NCI-H526 treated with DMSO at 0.1 percent for 48 hours (cell line): ENCODE measurements at regions not wholly inside any gene's neighbourhood (a gene's known extent, or its start where the extent isn't known, plus 50 kb on each side); places are given as distances from the start of the nearest gene placed in this dataset.

ENCODE experiments used
- DNase-seq: peaks from one replicate; lab custom pipeline; 2025; lab: John Stamatoyannopoulos, UW

DNA sequence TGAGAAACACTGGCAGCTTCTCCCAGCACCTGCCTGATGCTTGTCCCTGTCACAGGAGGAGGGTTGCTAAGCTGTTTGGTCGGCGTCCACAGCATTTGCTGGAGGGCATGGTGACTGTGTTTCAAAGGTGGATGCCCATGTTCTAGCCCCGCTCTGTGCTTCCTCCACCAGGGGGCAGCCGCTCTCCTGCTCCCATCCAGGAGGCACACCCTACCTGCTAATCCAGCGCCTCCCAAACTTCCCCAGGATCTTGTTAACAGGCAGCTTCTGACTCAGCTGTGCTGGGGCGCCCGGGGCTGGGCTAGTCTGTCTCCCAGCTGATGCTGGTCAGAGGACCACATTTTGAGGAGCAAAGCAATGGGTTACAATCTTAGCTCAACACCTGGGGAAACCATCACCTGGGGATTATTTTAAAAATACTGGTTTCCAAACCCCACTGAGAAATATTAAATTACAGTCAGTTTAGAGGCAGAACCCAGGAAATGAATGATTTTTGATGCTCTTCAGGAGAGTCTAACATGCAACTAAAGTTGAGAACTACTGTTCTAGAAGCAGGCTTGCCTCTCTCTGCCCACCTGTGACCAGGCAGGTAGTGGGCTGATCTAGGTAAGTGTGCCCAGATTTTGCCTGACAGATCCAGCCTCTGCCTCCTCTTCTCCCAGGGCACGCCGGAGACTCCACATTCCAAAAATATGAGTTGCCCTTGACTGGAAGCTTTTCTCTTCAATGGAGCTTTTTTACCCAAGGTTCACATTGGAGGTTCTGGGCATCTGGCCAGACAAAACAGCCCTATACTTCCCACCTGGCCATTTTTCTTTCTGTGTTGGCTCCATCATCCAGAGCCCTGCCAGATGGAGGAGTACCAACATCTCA is 92.7 kb upstream of the GPR26 start:
- DNase-seq = peak; percentile 65

DNA sequence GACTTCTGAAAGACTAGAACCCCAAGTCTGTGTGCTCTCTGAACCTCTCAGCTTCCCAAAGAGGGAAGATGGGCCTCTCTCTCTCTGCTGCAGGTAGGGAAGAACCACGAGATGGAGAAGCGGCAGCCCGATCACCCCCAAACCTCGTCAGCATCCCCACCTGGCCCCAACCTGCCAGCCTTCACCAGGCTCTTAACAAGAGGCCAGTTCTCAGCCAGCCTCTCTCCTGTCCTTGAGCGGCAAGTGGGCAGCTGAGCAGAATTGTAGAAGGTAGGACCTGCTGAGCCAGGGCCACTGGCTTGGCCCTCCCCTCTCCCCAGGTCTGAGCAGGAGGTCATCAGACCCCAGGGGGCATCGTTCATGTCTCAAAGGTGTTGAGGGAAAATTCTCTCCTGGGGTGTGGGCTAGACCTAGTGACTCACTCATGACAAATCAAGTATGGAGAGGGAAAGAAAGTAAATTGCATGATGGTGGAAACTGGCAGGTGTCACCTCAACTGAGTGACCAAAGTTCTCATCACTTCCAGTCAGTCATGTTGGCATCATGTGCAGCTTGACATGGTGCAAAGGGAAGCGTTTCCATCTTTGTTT is 92.0 kb upstream of the GPR26 start:
- no peak for DNase-seq

DNA sequence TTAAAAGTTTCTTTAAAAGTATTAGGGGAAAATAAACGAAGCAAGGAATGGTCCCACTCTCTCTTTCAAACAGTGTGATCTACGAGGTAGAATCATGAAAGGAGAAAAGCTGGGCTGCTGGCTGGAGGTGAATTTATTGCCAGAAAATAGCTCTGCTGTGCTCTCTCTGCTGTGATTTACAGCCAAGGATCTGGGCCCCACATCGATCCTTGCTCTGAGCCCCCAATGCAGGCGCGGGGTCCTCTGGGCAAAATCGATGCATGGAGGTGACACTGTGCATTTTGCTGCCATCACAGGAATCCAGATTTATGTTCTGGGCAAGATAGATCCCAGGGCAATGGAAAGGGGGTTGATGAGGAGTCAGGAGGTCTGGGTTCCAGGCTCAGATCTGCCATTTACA is 91.0 kb upstream of the GPR26 start:
- no peak for DNase-seq

DNA sequence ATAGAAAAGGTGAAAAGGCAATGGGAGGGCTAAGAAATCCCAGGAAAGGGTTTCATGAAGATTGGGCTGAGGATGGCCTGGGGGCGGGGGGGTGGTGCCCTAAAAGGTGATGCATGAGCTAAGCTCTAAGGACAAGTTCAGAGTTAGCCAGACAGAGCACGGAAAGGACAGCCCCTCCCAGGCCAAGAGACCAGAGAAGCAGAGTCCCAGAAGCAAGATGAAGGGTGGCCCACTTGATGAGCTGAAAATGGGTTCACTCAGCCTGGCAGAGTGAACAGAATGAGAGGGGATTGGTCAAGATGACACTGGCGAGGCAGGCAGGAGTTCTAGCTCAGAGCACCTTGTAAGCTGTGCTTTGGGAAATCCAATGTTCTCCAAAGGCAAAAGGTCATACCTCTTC is 89.4 kb upstream of the GPR26 start:
- no peak for DNase-seq

DNA sequence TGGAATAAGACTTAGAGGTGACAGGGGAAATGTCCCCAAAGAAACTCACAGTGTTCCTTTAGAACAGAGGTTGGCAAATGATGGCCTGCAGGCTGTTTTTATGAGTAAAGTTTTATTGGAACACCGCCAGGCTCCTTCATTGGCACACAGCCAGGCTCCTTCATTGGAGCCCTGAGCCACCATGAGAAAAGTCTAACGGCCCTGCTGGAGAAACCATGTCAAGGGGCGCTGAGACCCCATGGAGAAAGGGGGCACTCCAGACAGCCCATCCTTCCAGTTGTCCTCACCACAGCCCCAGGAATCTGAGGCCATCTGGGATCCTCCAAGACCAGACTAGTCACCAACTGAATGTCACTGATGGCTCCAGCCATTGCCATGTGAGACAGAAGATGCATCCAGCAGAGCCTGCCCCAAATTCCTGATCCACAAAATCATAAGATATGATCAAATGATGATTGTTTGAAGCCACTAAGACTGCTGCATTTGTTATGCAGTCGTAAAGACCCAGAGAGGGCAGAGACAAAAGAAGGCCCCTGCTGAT is 88.2 kb upstream of the GPR26 start:
- DNase-seq = no peak

DNA sequence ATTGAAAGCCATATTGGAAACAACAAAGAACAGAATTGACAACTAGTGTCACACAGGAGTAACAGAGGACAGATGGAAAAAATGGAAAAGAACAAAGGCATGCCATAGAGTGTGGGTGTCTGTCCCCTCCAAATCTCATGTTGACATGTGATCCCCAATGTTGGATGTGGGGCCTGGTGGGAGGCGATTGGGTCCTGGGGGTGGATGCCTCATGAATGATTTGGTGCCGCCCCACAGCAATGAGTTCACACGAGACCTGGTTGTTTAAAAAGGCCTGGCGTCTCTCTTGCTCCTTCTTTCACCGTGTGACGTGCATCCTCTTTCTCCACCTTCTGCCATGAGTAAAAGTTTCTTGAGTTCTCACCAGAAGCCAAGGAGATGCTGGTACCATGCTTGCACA is 87.4 kb upstream of the GPR26 start:
- no peak for DNase-seq

DNA sequence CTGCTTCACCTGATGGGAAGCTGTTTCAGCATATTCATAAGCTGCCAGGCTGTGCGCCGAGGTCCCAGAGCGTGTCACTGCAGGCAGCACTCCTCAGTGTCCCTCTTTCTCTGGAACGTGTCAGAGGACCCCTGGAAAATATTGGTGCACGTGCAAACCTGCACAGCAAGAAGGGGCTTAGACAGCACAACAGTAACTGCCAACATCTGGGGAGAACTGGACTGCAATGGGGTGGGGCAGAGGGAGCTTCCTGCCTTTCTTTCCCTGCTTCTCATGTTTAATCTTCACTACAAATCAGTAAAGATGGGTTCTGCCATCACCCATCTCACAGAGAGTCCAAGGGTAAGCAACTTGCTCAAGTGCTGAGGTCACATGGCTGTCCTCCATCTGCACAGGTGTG is 86.5 kb upstream of the GPR26 start:
- DNase-seq = no peak

DNA sequence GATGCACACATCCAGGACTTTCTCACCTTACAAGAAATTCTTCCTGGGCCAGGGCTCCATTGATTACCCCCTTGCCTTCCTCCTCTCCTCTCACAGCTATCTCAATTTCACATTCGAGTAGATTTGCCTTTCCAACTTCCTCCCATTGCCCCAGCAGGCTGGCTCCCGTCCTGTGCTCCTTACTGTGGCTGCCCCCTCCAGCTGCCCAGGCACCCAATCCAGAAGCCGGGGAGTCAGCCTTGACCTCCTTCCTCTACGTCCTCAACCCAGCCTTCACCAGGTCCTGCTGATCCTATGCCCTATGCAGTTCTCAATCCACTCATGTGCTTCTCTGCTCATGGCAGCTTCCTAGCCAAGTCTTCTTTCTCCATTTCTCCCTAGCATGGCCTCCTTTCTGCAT is 85.7 kb upstream of the GPR26 start:
- no peak for DNase-seq

DNA sequence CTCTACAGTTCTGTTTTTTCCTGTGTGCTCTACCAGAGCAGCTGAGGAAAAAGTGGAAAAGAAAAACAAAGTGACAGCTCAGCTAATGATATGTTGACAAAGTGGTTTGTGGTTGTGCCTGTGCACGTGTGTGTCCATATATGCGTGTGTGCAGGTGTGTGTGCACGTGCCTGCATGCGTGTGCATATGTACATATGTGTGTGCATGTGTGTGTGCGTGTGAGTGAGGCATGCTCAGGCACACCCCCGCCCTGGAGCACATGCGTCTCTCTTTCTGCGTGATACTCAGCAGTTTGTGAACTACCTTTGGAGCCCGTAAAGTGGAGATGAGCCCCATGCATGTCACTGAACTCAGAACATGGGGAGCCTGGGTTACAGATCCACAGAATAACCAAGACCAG is 84.5 kb upstream of the GPR26 start:
- DNase-seq = no peak

DNA sequence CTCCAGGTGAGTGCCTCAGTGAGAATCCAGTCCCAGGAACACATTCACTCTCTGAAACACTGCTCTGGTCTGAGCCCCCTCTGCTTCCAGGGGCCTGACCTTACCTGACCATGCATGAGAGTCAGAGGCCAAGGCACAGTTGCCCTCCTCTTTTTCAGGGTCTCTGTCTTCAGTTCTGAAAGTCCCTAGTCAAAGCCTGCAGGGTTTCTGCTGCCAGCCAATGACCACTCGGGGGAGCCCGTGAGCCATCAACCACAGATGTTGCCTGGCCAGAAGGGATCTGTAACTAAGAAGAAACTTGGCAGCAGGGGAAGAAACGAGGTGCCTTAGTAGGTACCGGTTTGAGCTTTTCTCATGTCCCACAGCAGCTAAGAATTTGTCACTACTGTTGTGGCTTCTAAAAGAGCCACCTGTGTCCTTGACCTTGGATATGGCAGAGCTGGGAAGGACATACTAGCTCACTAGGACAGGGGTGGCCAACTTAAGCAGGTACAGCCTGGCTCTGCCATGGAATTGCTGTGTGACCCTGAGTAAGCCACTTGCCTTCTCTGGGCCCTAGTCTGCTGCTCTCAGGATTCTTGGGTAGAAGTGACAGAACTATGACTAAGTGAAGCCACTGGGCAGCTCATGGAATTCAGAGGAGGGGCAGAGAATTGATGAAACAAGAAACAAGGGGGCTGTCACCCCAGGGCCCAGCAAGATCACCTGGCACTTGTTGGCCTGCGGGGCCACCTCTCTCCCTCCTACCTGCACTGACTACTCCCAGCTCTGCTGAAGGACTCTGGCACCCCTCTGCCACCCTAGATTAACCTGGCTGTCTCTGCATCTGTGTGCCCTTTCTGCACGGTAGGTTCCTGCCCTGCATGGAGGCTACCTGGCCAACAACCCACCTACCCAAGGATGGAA is 83.8 kb upstream of the GPR26 start:
- peak; percentile 40 for DNase-seq

DNA sequence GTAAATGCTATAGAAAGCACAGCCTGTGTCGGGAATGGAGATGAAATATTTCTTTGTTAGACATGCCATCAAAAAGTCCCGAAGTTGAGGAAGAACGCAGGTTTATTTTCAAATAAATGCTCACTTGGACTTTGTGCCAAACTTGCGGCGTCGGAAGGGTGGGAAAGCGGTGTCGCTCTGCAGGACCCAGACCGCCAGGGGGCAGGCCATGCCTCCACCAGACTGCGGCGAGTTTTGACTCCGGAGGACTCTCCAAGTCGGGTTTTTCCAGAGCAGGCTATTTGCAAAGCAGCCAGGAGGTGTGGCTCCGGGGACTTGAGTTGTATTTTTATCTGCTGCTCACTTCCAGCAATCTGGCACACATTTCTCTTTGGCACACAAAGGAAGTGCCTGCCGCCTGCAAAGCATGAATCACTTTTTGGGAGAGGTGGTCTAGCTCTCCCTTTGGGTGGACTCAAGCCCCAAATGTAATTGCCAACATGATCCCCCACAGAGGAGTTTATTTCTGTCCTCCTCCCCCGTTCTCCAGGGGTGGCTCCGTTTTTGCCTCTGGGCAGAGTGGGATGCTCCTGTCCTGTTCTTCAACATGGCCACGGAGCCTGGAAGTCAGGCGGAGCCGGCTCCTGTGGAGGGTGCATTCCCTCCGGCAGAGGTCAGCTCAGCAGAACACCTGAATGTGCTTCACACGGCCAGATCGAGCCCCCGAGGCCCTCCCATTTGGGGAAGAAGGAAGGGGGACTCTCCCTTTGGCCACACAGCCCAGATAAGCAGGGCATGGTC is 82.3 kb upstream of the GPR26 start:
- DNase-seq = peak; percentile 76

DNA sequence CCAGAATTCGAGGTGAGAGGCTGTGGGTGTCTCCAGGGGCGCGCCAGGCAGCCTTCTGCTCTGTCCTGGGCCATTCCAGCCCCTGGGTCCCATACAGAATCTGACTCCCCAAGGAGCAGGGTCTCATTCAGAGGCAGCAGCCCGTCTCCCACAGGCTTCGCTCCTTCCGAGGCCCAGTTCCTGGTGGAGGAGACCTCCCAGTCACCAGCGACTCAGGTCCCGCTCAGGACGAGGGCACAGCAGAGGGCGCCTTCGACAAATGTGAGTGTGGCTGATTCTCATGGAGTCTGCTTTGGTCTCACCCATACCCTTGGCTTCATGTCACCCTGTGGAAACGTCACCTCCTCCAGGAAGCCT is 81.8 kb upstream of the GPR26 start:
- DNase-seq = no peak

DNA sequence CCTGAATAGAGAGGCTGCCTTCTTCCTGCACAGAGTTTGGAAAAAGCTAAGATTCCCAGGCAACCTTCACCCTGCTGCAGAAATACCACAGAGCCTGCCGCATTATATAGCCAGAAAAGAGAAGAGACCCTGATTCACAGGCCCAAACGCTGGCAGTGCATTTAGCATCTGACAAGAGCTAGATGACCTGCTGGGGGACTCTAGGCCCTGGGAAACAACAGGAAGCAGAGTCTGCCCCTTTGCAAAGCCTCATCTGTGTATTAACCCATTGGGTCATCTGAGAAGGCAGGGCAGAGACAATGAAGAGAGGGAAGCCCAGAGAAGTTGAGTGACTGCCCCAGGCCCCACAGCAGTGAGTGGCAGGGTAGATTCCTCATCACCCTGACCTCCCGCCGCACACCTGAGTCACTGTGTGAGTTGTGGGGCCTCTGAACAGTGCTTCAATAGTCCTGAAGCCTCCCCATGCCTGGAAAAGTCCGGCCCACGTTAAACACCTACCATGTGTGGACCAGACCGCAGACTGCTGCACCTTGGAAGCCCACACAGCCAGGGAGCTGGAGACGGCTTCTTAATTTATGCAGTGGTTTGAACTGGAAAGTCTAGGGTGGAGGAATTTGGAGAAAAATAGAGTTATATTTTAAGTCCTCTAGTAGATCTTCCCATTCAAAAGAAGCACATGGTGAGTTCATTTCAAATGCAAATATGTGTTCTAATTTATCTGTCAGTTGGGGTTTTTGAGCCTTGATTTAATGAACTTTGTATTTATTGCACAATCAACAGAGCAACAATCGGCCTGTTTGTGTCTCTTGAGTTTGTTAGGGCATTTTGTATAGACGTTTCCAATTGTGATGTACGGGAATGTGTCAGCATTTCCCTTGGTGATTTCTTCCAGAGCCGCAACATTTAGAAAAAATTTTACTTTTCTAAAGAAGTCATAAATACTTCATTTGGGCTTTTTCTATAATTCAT is 80.4 kb upstream of the GPR26 start:
- no peak for DNase-seq

DNA sequence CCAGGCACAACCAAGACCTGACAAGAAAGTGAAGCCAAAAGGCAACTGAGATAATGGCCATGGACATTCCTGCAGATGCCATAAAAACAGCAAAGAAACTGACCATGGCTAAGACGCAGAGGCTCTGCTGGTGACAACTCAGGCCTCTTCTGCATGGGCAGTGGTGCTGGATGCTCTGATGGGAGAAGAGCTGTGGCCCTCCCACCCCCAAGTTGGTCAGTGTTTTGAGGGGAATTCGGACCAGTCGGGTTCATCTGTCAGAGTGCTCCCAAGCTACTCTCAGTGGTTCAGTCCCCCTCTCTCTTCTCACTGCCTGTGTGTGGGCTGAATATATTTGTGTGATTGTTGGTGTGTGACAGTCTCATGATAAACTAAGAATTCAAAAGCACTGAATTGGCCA is 79.0 kb upstream of the GPR26 start:
- DNase-seq = no peak

DNA sequence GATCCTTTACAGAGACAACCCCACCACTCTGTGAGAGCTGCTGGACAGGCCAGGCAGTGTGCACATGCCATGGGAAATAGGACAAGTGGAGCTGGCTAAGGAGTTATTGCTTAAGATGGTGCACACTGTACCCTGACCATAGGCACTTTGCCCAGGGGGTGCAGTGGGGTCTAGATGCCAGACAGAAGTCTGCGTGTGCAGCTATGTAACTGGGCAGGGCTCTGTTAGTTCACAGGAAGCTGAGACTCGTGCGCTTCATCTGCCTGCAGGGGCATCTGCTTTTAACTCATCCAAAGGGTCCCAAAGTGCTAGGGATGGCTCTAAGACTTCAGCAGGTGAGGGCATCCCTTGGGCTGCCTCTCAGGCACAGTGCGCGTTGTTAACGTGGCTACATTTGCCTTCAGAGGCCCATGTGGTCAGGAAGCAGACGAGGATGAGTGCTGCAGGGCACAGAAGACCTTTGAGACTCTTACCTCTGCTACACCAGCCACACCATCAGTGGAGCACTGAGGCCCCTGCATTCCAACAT is 77.7 kb upstream of the GPR26 start:
- no peak for DNase-seq

DNA sequence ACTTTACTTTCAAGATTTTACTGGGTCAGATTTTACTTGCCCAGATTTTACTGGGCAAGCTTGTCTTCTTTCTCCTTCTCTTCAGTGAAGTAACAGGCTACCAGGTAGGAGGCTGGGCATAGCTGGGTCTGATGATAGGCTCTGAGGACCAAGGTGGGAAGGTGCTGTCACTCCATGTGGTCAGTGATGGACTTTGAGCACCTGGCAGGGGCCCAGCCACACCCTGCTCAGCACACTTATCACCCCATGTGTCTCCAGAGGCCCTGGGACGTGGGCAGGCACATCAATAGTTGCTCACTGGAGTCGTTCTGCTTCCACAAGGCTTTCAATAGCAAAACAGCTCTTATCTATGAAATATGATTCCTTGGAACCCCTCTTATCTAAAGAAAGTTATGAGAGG is 70.5 kb upstream of the GPR26 start:
- DNase-seq = no peak

DNA sequence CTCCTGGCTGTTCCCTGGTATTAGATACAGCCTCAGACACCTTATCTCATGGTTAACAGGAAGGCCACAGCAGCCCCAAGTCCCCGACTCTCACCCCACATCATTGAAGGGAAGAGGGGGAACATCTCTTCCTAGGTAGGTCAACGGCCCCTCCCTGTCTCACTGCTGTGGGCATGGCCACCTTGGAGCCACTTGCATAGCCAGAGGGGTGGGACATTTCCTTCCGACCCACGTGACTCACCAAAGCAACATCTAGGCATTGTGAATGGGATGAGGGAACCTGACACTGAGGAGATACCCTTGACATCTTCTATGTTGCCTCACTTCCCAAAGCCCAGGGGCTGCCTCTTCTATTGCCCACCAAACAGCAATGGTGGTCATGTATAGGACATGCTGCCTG is 68.5 kb upstream of the GPR26 start:
- no peak for DNase-seq

DNA sequence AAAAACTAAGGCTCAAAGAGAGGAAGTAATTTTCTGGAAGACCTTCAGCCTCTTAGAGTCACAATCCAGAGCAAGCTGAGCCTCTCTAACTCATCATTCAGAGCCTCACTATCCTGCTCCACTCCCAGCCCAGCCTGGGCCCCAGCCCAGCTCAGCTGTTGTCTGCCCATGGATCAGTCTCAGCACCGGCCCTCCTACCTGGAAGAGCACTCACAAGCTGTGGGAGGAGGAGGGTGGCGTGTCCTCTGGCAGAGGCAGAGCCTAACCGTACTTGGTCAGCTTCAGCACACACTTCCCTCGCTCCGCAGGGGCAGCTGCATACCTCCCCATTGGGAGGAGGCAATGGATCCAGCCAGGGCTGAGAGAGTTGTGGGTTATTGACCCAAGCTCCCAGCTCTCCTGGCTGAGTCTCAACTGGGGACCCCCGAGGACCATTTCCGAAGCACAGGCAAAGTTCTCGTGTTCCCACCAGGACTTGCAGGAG is 66.7 kb upstream of the GPR26 start:
- no peak for DNase-seq

DNA sequence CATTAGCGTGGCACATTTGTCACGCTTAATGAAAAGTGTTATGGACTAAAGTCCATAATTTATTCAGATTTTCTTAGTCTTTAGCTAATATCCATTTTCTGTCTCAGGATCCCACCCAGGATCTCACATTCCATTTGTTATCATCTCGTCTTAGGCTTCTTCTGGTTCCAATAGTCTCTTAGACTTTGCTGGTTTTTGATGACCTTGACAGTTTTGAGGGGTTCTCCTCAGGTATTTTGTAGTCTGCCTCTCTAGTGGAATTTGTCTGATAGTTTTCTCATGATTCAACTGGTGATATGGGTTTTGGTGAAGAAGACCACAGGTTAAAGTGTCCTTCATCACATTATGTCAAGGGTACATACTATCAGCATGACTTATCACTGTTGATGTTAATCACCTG is 66.0 kb upstream of the GPR26 start:
- no peak for DNase-seq

DNA sequence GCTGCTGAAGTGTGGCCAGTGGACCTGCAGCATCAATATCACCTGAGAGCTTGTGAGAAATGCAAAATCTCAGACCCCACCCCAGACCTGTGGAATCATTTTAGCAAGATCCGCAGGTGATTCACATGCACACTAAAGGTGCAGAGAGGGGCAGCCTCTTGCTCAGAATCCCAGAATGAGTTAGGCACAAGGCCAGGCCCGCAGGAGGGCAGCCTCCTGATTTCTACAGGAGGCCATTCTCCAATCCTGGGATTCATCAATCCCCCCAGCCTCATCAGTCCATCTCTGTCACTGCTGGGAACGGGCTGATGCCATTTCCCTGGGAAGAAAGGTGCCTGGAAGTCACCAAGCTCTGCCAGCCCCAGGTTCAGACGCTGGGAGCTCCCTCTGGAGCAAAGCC is 63.0 kb upstream of the GPR26 start:
- DNase-seq = no peak
